ENCODE measurements at regions not wholly inside any gene's neighbourhood (a gene's known extent, or its start where the extent isn't known, plus 50 kb on each side); places are given as distances from the start of the nearest gene placed in this dataset.

DNA sequence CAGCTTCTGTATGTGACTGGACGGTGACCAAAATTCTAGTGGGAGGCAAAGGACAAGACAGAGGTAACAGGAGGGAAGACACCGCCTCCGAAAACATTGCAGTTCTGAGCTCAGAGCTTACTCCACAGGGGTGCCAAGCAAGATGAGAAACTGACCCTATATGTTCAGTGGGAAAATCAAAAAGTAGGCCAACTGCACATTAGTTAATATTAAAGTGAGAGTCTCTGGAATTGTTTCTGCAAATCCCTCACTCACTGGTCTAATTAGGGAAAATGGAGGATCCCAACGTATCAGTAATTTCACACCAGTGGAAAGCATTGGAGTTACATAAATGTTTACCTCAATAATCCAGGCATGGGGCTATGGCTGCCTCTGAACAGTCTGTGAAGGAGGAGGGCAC, 313.3 kb upstream of the KCNH8 start:
- TF ChIP-seq, protein P1, sequence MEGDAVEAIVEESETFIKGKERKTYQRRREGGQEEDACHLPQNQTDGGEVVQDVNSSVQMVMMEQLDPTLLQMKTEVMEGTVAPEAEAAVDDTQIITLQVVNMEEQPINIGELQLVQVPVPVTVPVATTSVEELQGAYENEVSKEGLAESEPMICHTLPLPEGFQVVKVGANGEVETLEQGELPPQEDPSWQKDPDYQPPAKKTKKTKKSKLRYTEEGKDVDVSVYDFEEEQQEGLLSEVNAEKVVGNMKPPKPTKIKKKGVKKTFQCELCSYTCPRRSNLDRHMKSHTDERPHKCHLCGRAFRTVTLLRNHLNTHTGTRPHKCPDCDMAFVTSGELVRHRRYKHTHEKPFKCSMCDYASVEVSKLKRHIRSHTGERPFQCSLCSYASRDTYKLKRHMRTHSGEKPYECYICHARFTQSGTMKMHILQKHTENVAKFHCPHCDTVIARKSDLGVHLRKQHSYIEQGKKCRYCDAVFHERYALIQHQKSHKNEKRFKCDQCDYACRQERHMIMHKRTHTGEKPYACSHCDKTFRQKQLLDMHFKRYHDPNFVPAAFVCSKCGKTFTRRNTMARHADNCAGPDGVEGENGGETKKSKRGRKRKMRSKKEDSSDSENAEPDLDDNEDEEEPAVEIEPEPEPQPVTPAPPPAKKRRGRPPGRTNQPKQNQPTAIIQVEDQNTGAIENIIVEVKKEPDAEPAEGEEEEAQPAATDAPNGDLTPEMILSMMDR (conservative IDR thresholded peaks at IDR 0.05), result no peak
- no peak overlapping the region for H3K27ac ChIP-seq

- no peak overlapping the region for H3K27ac ChIP-seq
- TF ChIP-seq, protein P1 (conservative IDR thresholded peaks at IDR 0.05), result no peak
These were observed 318.2 kb upstream of the KCNH8 start for GRCh38 chr3:18830087-18830486.

DNA sequence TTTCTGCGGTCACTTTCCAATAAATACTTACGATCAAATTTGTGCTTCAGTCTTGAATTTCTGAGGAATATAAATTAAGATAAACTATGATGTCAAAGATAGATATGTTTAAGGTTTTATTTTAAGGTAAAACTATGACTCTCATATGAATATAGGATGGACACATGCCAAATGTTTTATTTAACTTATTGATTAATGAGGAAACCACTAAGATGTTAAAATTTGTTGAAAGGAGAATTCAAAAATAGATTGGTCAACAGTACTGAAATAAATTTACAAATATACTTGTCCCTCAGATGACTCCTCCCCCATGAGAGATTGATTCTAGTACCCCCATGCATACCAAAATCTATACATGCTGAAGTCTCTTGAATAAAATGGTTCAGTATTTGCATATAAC, 319.7 kb upstream of the KCNH8 start:
- TF ChIP-seq, protein P1 (conservative IDR thresholded peaks at IDR 0.05), result no peak
- H3K27ac ChIP-seq, result no peak overlapping the region

- TF ChIP-seq, protein P1 (conservative IDR thresholded peaks at IDR 0.05), result no peak
- no peak overlapping the region for H3K27ac ChIP-seq
These were observed 320.6 kb upstream of the KCNH8 start for GRCh38 chr3:18827664-18828063.

- no peak overlapping the region for H3K27ac ChIP-seq
- TF ChIP-seq, protein P1 (conservative IDR thresholded peaks at IDR 0.05), result no peak
These were observed 322.6 kb upstream of the KCNH8 start for GRCh38 chr3:18825665-18826064.

- no peak overlapping the region for H3K27ac ChIP-seq
- TF ChIP-seq, protein P1 (conservative IDR thresholded peaks at IDR 0.05), result no peak
These were observed 335.0 kb upstream of the KCNH8 start for GRCh38 chr3:18813300-18813699.

GRCh38 chr3:18812316-18812715, 336.0 kb upstream of the KCNH8 start:
- TF ChIP-seq, protein P1 (conservative IDR thresholded peaks at IDR 0.05), result no peak
- H3K27ac ChIP-seq, result no peak overlapping the region

GRCh38 chr3:18810306-18810661, 338.0 kb upstream of the KCNH8 start:
- peak overlapping the region; percentile 50 for H3K27ac ChIP-seq
- TF ChIP-seq, protein P1 (conservative IDR thresholded peaks at IDR 0.05), result no peak

Measured in VCaP (cell line).